OCI-LY1 (cell line): ENCODE measurements at regions not wholly inside any gene's neighbourhood (a gene's known extent, or its start where the extent isn't known, plus 50 kb on each side); places are given as distances from the start of the nearest gene placed in this dataset.

Experiments used
- H2AFZ ChIP-seq: fragments of 200-600 bp; sonication (generic), shearing (Covaris generic); 2 replicates; pipeline ENCODE4 v1.6.0; 2014; ENCODE audit warnings: antibody characterized with exemption, mild to moderate bottlenecking, low read length
- H3F3A ChIP-seq: fragments of 200-600 bp; sonication (generic), shearing (Covaris generic); 2 replicates; pipeline ENCODE4 v1.6.0; 2014; ENCODE audit warnings: mild to moderate bottlenecking, antibody characterized with exemption, low read length, moderate library complexity; ENCODE audit not compliant: insufficient read depth
- H3K27ac ChIP-seq: fragments of 200-600 bp; sonication (generic); 2 replicates; pipeline ENCODE4 v1.5.1; 2014; ENCODE audit warnings: low read length, mixed run types, mild to moderate bottlenecking, low read depth; ENCODE audit not compliant: poor library complexity, severe bottlenecking
- H3K27me3 ChIP-seq: fragments of 200-600 bp; sonication (generic); 2 replicates; pipeline ENCODE4 v1.6.0; 2014; ENCODE audit warnings: antibody characterized with exemption, mild to moderate bottlenecking, low read length, moderate library complexity; ENCODE audit not compliant: insufficient read depth
- H3K36me3 ChIP-seq: fragments of 200-600 bp; sonication (generic); 2 replicates; pipeline ENCODE4 v1.6.1; 2014; ENCODE audit warnings: mild to moderate bottlenecking, antibody characterized with exemption, low read length, moderate library complexity, mixed read lengths; ENCODE audit not compliant: insufficient read depth
- H3K4me1 ChIP-seq: fragments of 200-600 bp; sonication (generic); 2 replicates; pipeline ENCODE4 v1.5.1; 2014; ENCODE audit warnings: mild to moderate bottlenecking, low read length, moderate library complexity; ENCODE audit not compliant: insufficient read depth, severe bottlenecking
- H3K4me2 ChIP-seq: fragments of 200-600 bp; sonication (generic), shearing (Covaris generic); 2 replicates; pipeline ENCODE4 v1.6.1; 2014; ENCODE audit warnings: low read length
- H3K4me3 ChIP-seq: fragments of 200-600 bp; sonication (generic); 2 replicates; pipeline ENCODE4 v1.5.1; 2014; ENCODE audit warnings: low read length, low read depth, mild to moderate bottlenecking, mixed read lengths; ENCODE audit not compliant: poor library complexity, severe bottlenecking
- H3K79me2 ChIP-seq: fragments of 200-600 bp; shearing (Covaris generic); 2 replicates; pipeline ENCODE4 v1.6.1; 2016; ENCODE audit warnings: mixed run types, low read length, mixed read lengths; ENCODE audit not compliant: insufficient read depth
- H3K9ac ChIP-seq: fragments of 200-600 bp; sonication (generic), shearing (Covaris generic); 2 replicates; pipeline ENCODE4 v1.6.1; 2014; ENCODE audit warnings: mild to moderate bottlenecking, low read length, mixed read lengths
- H3K9me2 ChIP-seq: fragments of 200-600 bp; sonication (generic), shearing (Covaris generic); 2 replicates; pipeline ENCODE4 v1.6.1; 2014; ENCODE audit warnings: low read depth, mild to moderate bottlenecking, low read length, mixed read lengths
- H3K9me3 ChIP-seq: fragments of 200-600 bp; shearing (Covaris generic); 2 replicates; pipeline ENCODE4 v1.6.1; 2014; ENCODE audit warnings: low read length, mixed read lengths
- H4K20me1 ChIP-seq: fragments of 200-600 bp; sonication (generic), shearing (Covaris generic); 2 replicates; pipeline ENCODE4 v1.6.0; 2016; ENCODE audit warnings: mild to moderate bottlenecking, low read length; ENCODE audit not compliant: insufficient read depth
- CTCF ChIP-seq: fragments of 200-600 bp; sonication (generic), shearing (Covaris generic); IDR thresholded peaks from 2 replicates; pipeline ENCODE4 v1.5.1; 2017; ENCODE audit warnings: mild to moderate bottlenecking, antibody characterized with exemption, low read length, moderate library complexity, mixed read lengths
- EZH2 ChIP-seq: fragments of 200-600 bp; sonication (generic), shearing (Covaris generic); IDR thresholded peaks from 2 replicates; pipeline ENCODE4 v1.8.0; 2017; ENCODE audit warnings: borderline replicate concordance, mixed run types, mild to moderate bottlenecking, antibody characterized with exemption, low read length, moderate library complexity, mixed read lengths

- no peak overlapping the region for H3K27ac ChIP-seq
- no peaks in the 10 kb centered on the region for H3K36me3 ChIP-seq
- no peak overlapping the region for H3K9ac ChIP-seq
- no peaks in the 10 kb centered on the region for H3F3A ChIP-seq
- H2AFZ ChIP-seq: no peak overlapping the region
- H3K27me3 ChIP-seq: no peaks in the 10 kb centered on the region
- no peak overlapping the region for H3K4me2 ChIP-seq
- no peaks in the 10 kb centered on the region for H3K4me1 ChIP-seq
- H4K20me1 ChIP-seq: no peaks in the 10 kb centered on the region
- no peak for TF ChIP-seq EZH2
- no peak for TF ChIP-seq CTCF
- no peaks in the 10 kb centered on the region for H3K9me2 ChIP-seq
- no peak overlapping the region for H3K4me3 ChIP-seq
- no peaks in the 10 kb centered on the region for H3K9me3 ChIP-seq
- H3K79me2 ChIP-seq: no peaks in the 10 kb centered on the region
Measured at GRCh38 chr6:142500250-142500786, 198.5 kb downstream of the ADGRG6 start.

- Histone ChIP-seq H3K4me3 (no peak overlapping the region), H3K4me1 (no peaks in the 10 kb centered on the region), H3K9ac (no peak overlapping the region), H3K9me2 (no peaks in the 10 kb centered on the region), H3K27me3 (no peaks in the 10 kb centered on the region), H3F3A (no peaks in the 10 kb centered on the region), H3K4me2 (no peak overlapping the region), H3K36me3 (no peaks in the 10 kb centered on the region), H2AFZ (no peak overlapping the region), H3K9me3 (no peaks in the 10 kb centered on the region), H3K79me2 (no peaks in the 10 kb centered on the region), H4K20me1 (no peaks in the 10 kb centered on the region), H3K27ac (no peak overlapping the region)
- TF ChIP-seq EZH2: no peak
- no peak for TF ChIP-seq CTCF
Measured at GRCh38 chr6:142501795-142502194, 200.0 kb downstream of the ADGRG6 start.

- no peaks in the 10 kb centered on the region for H3K79me2 ChIP-seq
- H3K4me3 ChIP-seq: no peak overlapping the region
- H2AFZ ChIP-seq: no peak overlapping the region
- H3K9me2 ChIP-seq: no peaks in the 10 kb centered on the region
- H3F3A ChIP-seq: no peaks in the 10 kb centered on the region
- no peak overlapping the region for H3K4me2 ChIP-seq
- H3K36me3 ChIP-seq: no peaks in the 10 kb centered on the region
- H3K9ac ChIP-seq: no peak overlapping the region
- H3K4me1 ChIP-seq: no peaks in the 10 kb centered on the region
- TF ChIP-seq CTCF: no peak
- no peak for TF ChIP-seq EZH2
- no peak overlapping the region for H3K27ac ChIP-seq
- no peaks in the 10 kb centered on the region for H3K27me3 ChIP-seq
- no peaks in the 10 kb centered on the region for H3K9me3 ChIP-seq
- no peaks in the 10 kb centered on the region for H4K20me1 ChIP-seq
Measured at GRCh38 chr6:142507065-142507464, 205.3 kb downstream of the ADGRG6 start.
